H1 (cell line): ENCODE measurements at regions not wholly inside any gene's neighbourhood (a gene's known extent, or its start where the extent isn't known, plus 50 kb on each side); places are given as distances from the start of the nearest gene placed in this dataset.

Source experiments
- CTCF ChIA-PET: fragments of 300-600 bp; sonication (Branson Sonifier 250); formaldehyde crosslinking; loops from one replicate; lab custom pipeline; 2021; ENCODE audit not compliant: partially characterized antibody; lab: Charles Lee
- POLR2A ChIA-PET: fragments of 300-600 bp; sonication (Branson Sonifier 250); formaldehyde crosslinking; loops from one replicate; lab custom pipeline; 2021; ENCODE audit warnings: inconsistent platforms; ENCODE audit not compliant: partially characterized antibody; lab: Charles Lee
- DNase-seq, 2 experiments: peaks; one replicate each; pipeline versions ENCODE4 v3.0.0 to v3.0.0-alpha.2; 2010 to 2022; ENCODE audit warnings: low spot score in 2 of 2, low read depth in 1 of 2, mixed read lengths in 1 of 2
- FAIRE-seq: peaks from 2 replicates; lab custom pipeline; 2011; peaks lifted over from hg19 to GRCh38; lab: Jason Lieb, UNC
- H2AFZ ChIP-seq: 2 replicates; pipeline ENCODE4 v1.8.1; 2012; ENCODE audit warnings: low read length, inconsistent platforms
- H2AK5ac ChIP-seq: 2 replicates; pipeline ENCODE4 v1.6.1; 2013; ENCODE audit warnings: low read depth, low read length
- H2BK120ac ChIP-seq: replicated peaks from 2 replicates; pipeline ENCODE3; 2013; ENCODE audit warnings: low read depth, low read length, inconsistent platforms
- H2BK12ac ChIP-seq: 2 replicates; pipeline ENCODE4 v1.6.1; 2013; ENCODE audit warnings: low read depth, low read length
- H2BK15ac ChIP-seq: 2 replicates; pipeline ENCODE4 v1.6.1; 2013; ENCODE audit warnings: low read length
- H2BK20ac ChIP-seq: 2 replicates; pipeline ENCODE4 v1.6.1; 2013; ENCODE audit warnings: low read length
- H2BK5ac ChIP-seq: 2 replicates; pipeline ENCODE4 v1.6.1; 2013; ENCODE audit warnings: low read depth, low read length
- H3K14ac ChIP-seq: 2 replicates; pipeline ENCODE4 v1.6.1; 2013; ENCODE audit warnings: inconsistent platforms; ENCODE audit not compliant: insufficient read length
- H3K18ac ChIP-seq: 2 replicates; pipeline ENCODE4 v1.6.1; 2013; ENCODE audit warnings: low read length; ENCODE audit errors: extremely low read depth
- H3K23ac ChIP-seq: 2 replicates; pipeline ENCODE4 v1.6.1; 2013; ENCODE audit warnings: inconsistent platforms; ENCODE audit not compliant: insufficient read length
- H3K23me2 ChIP-seq: 2 replicates; pipeline ENCODE4 v1.6.1; 2013; ENCODE audit warnings: low read depth, low read length
- H3K27ac ChIP-seq: 2 replicates; pipeline ENCODE4 v1.6.1; 2011; ENCODE audit warnings: low read depth, low read length, inconsistent platforms
- H3K27me3 ChIP-seq, 4 experiments: replicated peaks in 1 of 4; 1 replicate in 1 of 4; 2 replicates in 3 of 4; pipeline versions ENCODE4 v1.6.1 to v1.8.1; 2011 to 2013; ENCODE audit warnings: low read length in 3 of 4, mild to moderate bottlenecking in 3 of 4, inconsistent platforms in 2 of 4, mixed read lengths in 2 of 4, moderate library complexity in 1 of 4; ENCODE audit not compliant: control insufficient read depth in 3 of 4, insufficient read depth in 3 of 4; ENCODE audit errors: extremely low read depth in 1 of 4
- H3K36me3 ChIP-seq, 4 experiments: 2 replicates each; pipeline versions ENCODE4 v1.6.1 to v1.8.1; 2011 to 2013; ENCODE audit warnings: mild to moderate bottlenecking in 4 of 4, low read length in 3 of 4, moderate library complexity in 2 of 4, control low read depth in 1 of 4, inconsistent platforms in 1 of 4; ENCODE audit not compliant: insufficient read depth in 4 of 4, control insufficient read depth in 2 of 4
- H3K4ac ChIP-seq: replicated peaks from 2 replicates; pipeline ENCODE3; 2013; ENCODE audit warnings: low read length, low read depth, mixed read lengths, inconsistent platforms; ENCODE audit not compliant: insufficient read length
- H3K4me1 ChIP-seq, 4 experiments: replicated peaks in 1 of 4; 1 replicate in 1 of 4; 2 replicates in 3 of 4; pipeline versions ENCODE4 v1.6.1 to v1.8.1; 2011 to 2013; ENCODE audit warnings: low read length in 3 of 4, inconsistent platforms in 2 of 4, mixed read lengths in 1 of 4; ENCODE audit not compliant: insufficient read depth in 4 of 4, control insufficient read depth in 3 of 4
- H3K4me2 ChIP-seq, 2 experiments: 2 replicates each; pipeline versions ENCODE4 v1.6.1 to v1.8.1; 2011 to 2013; ENCODE audit warnings: low read depth in 2 of 2, low read length in 2 of 2, control low read depth in 1 of 2, inconsistent platforms in 1 of 2, mild to moderate bottlenecking in 1 of 2; ENCODE audit not compliant: insufficient read depth in 1 of 2
- H3K4me3 ChIP-seq, 4 experiments: fragments of 200-600, 300-600 bp in 1 of 4; sonication (generic), shearing (Covaris generic), sonication (Bioruptor Twin) in 1 of 4; 2 replicates each; pipeline versions ENCODE4 v1.5.1 to v1.8.1; 2011 to 2016; ENCODE audit warnings: low read length in 4 of 4, low read depth in 3 of 4, control low read depth in 2 of 4, inconsistent platforms in 2 of 4, mild to moderate bottlenecking in 2 of 4, mixed read lengths in 1 of 4, moderate library complexity in 1 of 4; ENCODE audit not compliant: insufficient read depth in 2 of 4; ENCODE audit errors: extremely low read depth in 1 of 4
- H3K56ac ChIP-seq: replicated peaks from 2 replicates; pipeline ENCODE3; 2013; ENCODE audit warnings: low read depth, mild to moderate bottlenecking, mixed read lengths, low read length, inconsistent platforms; ENCODE audit not compliant: insufficient read length
- H3K79me1 ChIP-seq: 2 replicates; pipeline ENCODE4 v1.6.1; 2013; ENCODE audit warnings: low read depth, low read length, control low read depth
- H3K79me2 ChIP-seq, 2 experiments: 2 replicates each; pipeline versions ENCODE4 v1.6.1 to v1.8.1; 2012 to 2013; ENCODE audit warnings: low read length in 2 of 2, mild to moderate bottlenecking in 2 of 2, inconsistent platforms in 1 of 2; ENCODE audit not compliant: insufficient read depth in 2 of 2, control insufficient read depth in 1 of 2
- H3K9ac ChIP-seq, 4 experiments: replicated peaks in 1 of 4; 1 replicate in 1 of 4; 2 replicates in 3 of 4; pipeline versions ENCODE4 v1.6.1 to v1.8.1; 2011 to 2013; ENCODE audit warnings: low read depth in 3 of 4, low read length in 3 of 4, control low read depth in 2 of 4, mild to moderate bottlenecking in 2 of 4, moderate library complexity in 2 of 4, inconsistent platforms in 1 of 4; ENCODE audit errors: extremely low read depth in 1 of 4
- H3K9me3 ChIP-seq, 2 experiments: 2 replicates each; pipeline versions ENCODE4 v1.6.1 to v1.8.1; 2012 to 2013; ENCODE audit warnings: mild to moderate bottlenecking in 2 of 2, moderate library complexity in 2 of 2, control low read depth in 1 of 2, inconsistent platforms in 1 of 2, low read depth in 1 of 2, low read length in 1 of 2, mixed read lengths in 1 of 2; ENCODE audit not compliant: insufficient read depth in 2 of 2
- H4K20me1 ChIP-seq, 2 experiments: replicated peaks in 1 of 2; 2 replicates each; pipeline versions ENCODE3 to v1.8.1; 2011 to 2013; ENCODE audit warnings: inconsistent platforms in 2 of 2, low read length in 2 of 2, mild to moderate bottlenecking in 1 of 2; ENCODE audit not compliant: insufficient read depth in 2 of 2, control insufficient read depth in 1 of 2
- H4K5ac ChIP-seq: 2 replicates; pipeline ENCODE4 v1.6.1; 2013; ENCODE audit warnings: low read length, low read depth, mixed read lengths, inconsistent platforms; ENCODE audit not compliant: insufficient read length
- H4K8ac ChIP-seq: 2 replicates; pipeline ENCODE4 v1.8.0; 2013; ENCODE audit warnings: mild to moderate bottlenecking, moderate library complexity, low read length, inconsistent platforms; ENCODE audit not compliant: insufficient read depth; ENCODE audit errors: extremely low read depth
- H4K91ac ChIP-seq: replicated peaks from 2 replicates; pipeline ENCODE3; 2013; ENCODE audit warnings: low read length, mixed read lengths, inconsistent platforms; ENCODE audit not compliant: insufficient read length
- KDM1A ChIP-seq: fragments of 200-600, 300-600 bp; sonication (generic); IDR thresholded peaks from 2 replicates; pipeline ENCODE4 v1.7.1; 2016; ENCODE audit warnings: mild to moderate bottlenecking, low read length, borderline replicate concordance
- RAD21 ChIP-seq, 2 experiments: IDR thresholded peaks in 1 of 2; conservative IDR thresholded peaks in 1 of 2; 2 replicates each; pipeline ENCODE4 v1.6.1; 2011; ENCODE audit warnings: low read depth in 2 of 2, low read length in 2 of 2, improper control_type of control experiment in 1 of 2, inconsistent platforms in 1 of 2, mild to moderate bottlenecking in 1 of 2, moderate library complexity in 1 of 2
- WGBS, 2 experiments: shearing (Covaris generic) in 1 of 2; methylation state at CpG; one replicate each; pipeline versions ENCODE4 v1.1.6 to v1.1.7; 2013 to 2015; ENCODE audit warnings: low lambda C conversion rate in 2 of 2, mixed read lengths in 2 of 2, inconsistent platforms in 1 of 2, low coverage in 1 of 2, missing lambda C conversion rate in 1 of 2; ENCODE audit not compliant: insufficient replicate concordance in 2 of 2, insufficient coverage in 1 of 2, insufficient read length in 1 of 2; ENCODE audit errors: extremely low coverage in 1 of 2, missing lambda C conversion rate in 1 of 2; 5-methylcytosine and 5-hydroxymethylcytosine counted together
- TF ChIP-seq, protein P1 (sequence below): IDR thresholded peaks from 2 replicates; pipeline ENCODE4 v1.6.1; 2012; ENCODE audit warnings: inconsistent platforms

- H3K36me3 ChIP-seq = no peaks in the 10 kb centered on the region
- POLR2A ChIA-PET = no interaction called here
Measured at GRCh38 chr6:14277405-14277930, 159.9 kb downstream of the CD83 start.

More at GRCh38 chr6:14277405-14277930, 159.9 kb downstream of the CD83 start:
- Histone ChIP-seq H3K23ac (no peak overlapping the region), H2BK5ac (no peak overlapping the region), H3K79me2 (no peaks in the 10 kb centered on the region), H3K56ac (no peak overlapping the region), H3K27me3 (peaks cover 0 to 10% (median 6%) of the 10 kb centered on the region in 4 experiments; a peak in 2 of 7 replicates), H3K23me2 (no peaks in the 10 kb centered on the region; the same call in 1 of the 2 replicates), H2BK20ac (no peak overlapping the region), H3K79me1 (no peaks in the 10 kb centered on the region), H4K20me1 (no peaks in the 10 kb centered on the region), H3K4me1 (peaks cover 3 to 12% (median 9%) of the 10 kb centered on the region in 4 experiments; a peak in 5 of 7 replicates), H3K14ac (no peak overlapping the region), H3K4me2 (no peak overlapping the region), H3K9me3 (peaks cover 4% of the 10 kb centered on the region in 2 experiments; a peak in 2 of 4 replicates), H2AFZ (no peak overlapping the region), H2BK15ac (no peak overlapping the region; the same call in 1 of the 2 replicates), H4K5ac (no peak overlapping the region), H3K18ac (no peak overlapping the region), H3K27ac (no peak overlapping the region), H2BK12ac (peak overlapping the region; percentile 10; the same call in 1 of the 2 replicates), H2BK120ac (no peak overlapping the region), H4K8ac (no peak overlapping the region), H3K4me3 (no peak overlapping the region), H4K91ac (no peak overlapping the region), H2AK5ac (no peak overlapping the region), H3K9ac (no peak overlapping the region), H3K4ac (no peak overlapping the region)
- FAIRE-seq (no peak), DNase-seq (no peak)
- CTCF ChIA-PET = interaction anchor here (1.0 to 2.1 kb wide), 3 partner anchors 46 to 66 kb away, joined by 4 to 6 read pairs (median 4); no protein-coding TSS in a partner anchor
- 93% methylated on average over 2 of the region's 2 CpGs; no CpG with 5 or more reads in 1 of the 2 experiments for WGBS, 2 experiments
- TF ChIP-seq KDM1A (peak; percentile 62; the same call in 1 of the 2 replicates), RAD21 (IDR thresholded peaks at IDR 0.05 in 1 of 2, conservative IDR thresholded peaks at IDR 0.05 in 1 of 2; ENCODE audit: low read depth in 2 of 2, low read length in 2 of 2) (no peak)
- TF ChIP-seq, protein P1, sequence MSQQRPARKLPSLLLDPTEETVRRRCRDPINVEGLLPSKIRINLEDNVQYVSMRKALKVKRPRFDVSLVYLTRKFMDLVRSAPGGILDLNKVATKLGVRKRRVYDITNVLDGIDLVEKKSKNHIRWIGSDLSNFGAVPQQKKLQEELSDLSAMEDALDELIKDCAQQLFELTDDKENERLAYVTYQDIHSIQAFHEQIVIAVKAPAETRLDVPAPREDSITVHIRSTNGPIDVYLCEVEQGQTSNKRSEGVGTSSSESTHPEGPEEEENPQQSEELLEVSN = 0 out of 2 replicates have a peak, but pooled peaks have one; percentile 29
